Prostate gland (tissue), 2 donors: ENCODE measurements at regions not wholly inside any gene's neighbourhood (a gene's known extent, or its start where the extent isn't known, plus 50 kb on each side); places are given as distances from the start of the nearest gene placed in this dataset.

Source experiments
- POLR2A ChIP-seq: fragments of 450-650 bp; IDR thresholded peaks from one replicate; pipeline ENCODE4 v1.6.1; 2016; ENCODE audit warnings: antibody characterized with exemption, mild to moderate bottlenecking
- TF ChIP-seq, protein P1 (sequence below), 4 experiments: fragments of 200-600 bp in 2 of 4; fragments of 450-650 bp in 2 of 4; sonication (generic) in 2 of 4; IDR thresholded peaks; 1 replicate in 3 of 4; 2 replicates in 1 of 4; pipeline ENCODE4 v1.5.1; 2016 to 2019; ENCODE audit warnings: antibody characterized with exemption in 4 of 4, mild to moderate bottlenecking in 2 of 4, moderate library complexity in 2 of 4

- TF ChIP-seq, protein P1, sequence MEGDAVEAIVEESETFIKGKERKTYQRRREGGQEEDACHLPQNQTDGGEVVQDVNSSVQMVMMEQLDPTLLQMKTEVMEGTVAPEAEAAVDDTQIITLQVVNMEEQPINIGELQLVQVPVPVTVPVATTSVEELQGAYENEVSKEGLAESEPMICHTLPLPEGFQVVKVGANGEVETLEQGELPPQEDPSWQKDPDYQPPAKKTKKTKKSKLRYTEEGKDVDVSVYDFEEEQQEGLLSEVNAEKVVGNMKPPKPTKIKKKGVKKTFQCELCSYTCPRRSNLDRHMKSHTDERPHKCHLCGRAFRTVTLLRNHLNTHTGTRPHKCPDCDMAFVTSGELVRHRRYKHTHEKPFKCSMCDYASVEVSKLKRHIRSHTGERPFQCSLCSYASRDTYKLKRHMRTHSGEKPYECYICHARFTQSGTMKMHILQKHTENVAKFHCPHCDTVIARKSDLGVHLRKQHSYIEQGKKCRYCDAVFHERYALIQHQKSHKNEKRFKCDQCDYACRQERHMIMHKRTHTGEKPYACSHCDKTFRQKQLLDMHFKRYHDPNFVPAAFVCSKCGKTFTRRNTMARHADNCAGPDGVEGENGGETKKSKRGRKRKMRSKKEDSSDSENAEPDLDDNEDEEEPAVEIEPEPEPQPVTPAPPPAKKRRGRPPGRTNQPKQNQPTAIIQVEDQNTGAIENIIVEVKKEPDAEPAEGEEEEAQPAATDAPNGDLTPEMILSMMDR (IDR thresholded peaks at IDR 0.05): no peak
- no peak for TF ChIP-seq POLR2A
Measured at GRCh38 chr19:30095171-30095570, 153.1 kb downstream of the URI1 start.
